Esophagus muscularis mucosa (tissue), 4 donors: ENCODE measurements at regions not wholly inside any gene's neighbourhood (a gene's known extent, or its start where the extent isn't known, plus 50 kb on each side); places are given as distances from the start of the nearest gene placed in this dataset.

Experiments
- CTCF ChIP-seq, 3 experiments: fragments of 200-600 bp in 2 of 3; fragments of 450-650 bp in 1 of 3; sonication (generic) in 2 of 3; IDR thresholded peaks; one replicate each; pipeline ENCODE4 v1.5.1; 2017 to 2019; ENCODE audit warnings: antibody characterized with exemption in 3 of 3, mild to moderate bottlenecking in 2 of 3, moderate library complexity in 1 of 3
- EP300 ChIP-seq: sonication (generic); formaldehyde crosslinking; IDR thresholded peaks from one replicate; pipeline ENCODE4 v1.6.1; 2017; ENCODE audit warnings: antibody characterized with exemption
- POLR2A ChIP-seq: fragments of 450-650 bp; IDR thresholded peaks from one replicate; pipeline ENCODE4 v1.6.1; 2017; ENCODE audit warnings: antibody characterized with exemption, moderate library complexity, mild to moderate bottlenecking, low read depth

GRCh38 chr3:23112491-23112890, 90.6 kb upstream of the UBE2E2 start:
- no peak for TF ChIP-seq CTCF (IDR thresholded peaks at IDR 0.05)
- no peak for TF ChIP-seq POLR2A
- TF ChIP-seq EP300, result no peak
